HG03039 (cell line): ENCODE measurements at regions not wholly inside any gene's neighbourhood (a gene's known extent, or its start where the extent isn't known, plus 50 kb on each side); places are given as distances from the start of the nearest gene placed in this dataset.
"Not testable (repeated sequence)": the region's sequence is repeated elsewhere in the genome, so short reads cannot be mapped to it uniquely, and the experiment has no call there.

Experiments
- ATAC-seq: cut with Tn5 transposase; IDR thresholded peaks from one replicate; pipeline ENCODE4 v1.9.1; 2021; ENCODE audit warnings: mild to moderate bottlenecking, moderate library complexity; ENCODE audit not compliant: unreplicated experiment

DNA sequence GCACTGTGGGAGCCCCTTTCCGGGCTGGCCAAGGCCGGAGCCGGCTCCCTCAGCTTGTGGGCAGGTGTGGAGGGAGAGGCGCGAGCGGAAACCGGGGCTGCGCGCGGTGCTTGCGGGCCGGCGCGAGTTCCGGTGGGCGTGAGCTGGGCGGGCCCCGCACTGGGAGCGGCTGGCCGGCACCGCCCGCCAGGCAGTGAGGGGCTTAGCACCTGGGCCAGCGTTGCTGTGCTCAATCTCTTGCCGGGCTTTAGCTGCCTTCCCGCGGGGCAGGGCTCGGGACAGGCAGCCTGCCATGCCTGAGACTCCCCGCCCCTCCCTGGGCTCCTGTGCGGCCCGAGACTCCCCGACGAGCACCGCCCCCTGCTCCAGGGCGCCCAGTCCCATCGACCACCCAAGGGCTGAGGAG, 405.2 kb upstream of the PRR20A start:
- no peak for ATAC-seq

DNA sequence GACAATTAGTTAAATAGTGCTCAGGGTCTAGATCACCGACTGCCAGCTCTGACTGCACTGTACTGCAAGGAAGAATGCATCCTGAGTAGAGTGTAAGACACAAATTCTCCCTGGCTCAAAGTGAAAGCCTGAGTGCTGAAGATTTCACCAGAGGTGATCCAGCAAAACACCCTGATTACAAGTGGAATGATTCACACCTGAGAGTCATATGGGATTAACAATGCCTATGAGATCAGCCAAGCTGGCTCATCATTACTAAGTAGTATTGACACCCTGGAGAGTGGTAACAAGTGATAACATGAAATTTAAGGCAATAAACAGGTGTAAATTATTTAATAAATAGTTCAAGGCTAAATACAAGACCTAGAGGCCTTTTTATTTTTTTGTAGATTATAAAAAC, 403.8 kb upstream of the PRR20A start:
- no peak for ATAC-seq

DNA sequence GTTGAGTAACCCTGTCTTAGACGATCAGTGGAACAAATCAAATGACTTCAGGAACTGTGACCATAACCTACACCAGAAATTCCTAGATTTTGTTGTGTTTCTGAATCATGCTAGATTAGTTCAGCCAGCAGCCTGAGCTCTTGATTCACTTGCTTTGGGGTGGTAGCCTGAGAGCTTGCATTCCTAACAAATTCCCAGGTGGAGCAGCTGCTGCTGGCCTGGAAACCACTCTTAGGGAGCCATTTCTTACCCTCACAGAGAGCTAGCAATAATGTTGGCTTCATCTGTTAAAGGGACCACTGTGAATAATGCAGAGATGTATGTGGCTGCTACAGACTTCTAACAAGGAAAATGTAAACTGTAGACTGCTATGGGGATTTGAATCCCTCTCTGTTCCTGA, 388.1 kb upstream of the PRR20A start:
- ATAC-seq, result no peak

DNA sequence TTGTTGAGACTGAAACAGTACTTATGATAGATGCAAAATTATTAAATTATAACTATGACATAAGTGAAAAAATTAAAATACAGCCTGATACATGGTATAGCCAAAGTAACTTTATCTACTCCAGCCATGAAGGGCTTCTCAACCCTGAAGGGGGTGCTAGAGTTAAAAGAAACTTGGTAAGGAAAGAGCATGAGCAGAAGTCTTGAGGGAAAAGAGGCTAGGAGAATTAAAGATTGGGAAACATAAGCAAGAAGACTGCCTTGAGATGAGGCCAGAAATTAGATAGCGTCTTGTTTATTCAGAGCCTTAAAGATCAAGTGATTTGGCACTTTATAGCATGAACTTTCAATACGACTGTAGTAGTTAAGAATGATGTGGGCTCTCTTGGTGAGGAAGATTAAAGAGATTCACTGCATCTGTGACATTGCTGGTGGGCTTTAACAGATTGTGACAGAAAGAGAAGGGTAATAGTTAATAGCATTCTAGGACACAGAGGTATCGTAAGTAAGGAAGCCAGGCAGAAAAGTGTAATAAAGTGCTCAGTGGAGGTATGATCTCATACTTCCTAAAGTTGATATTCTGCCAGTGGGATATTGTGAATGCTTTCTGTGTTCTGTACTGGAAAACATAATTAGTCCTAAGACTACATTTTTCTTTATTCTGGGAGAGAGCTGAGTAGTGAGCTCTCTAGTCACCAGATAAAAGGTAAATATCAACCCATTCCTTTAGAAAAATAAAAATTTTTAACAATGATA, 385.4 kb upstream of the PRR20A start:
- ATAC-seq, result no peak

DNA sequence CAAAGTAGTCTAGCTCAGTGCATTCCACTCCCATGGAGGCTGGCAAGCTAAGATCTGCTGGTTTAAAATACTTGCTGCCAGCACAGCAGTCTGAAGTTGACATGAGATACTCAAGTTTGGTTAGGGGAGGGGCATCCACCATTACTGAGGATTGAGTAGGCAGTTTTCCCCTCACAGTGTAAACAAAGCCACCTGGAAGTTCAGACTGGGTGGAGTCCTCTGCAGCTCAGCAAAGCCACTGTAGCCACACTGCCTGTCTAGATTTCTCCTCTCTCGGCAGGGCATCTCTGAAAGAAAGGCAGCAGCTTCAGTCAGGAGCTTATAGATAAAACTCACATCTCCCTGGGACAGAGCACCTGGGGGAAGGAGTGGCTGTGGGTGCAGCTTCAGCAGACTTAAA, 377.4 kb upstream of the PRR20A start:
- ATAC-seq, result not testable (repeated sequence)

DNA sequence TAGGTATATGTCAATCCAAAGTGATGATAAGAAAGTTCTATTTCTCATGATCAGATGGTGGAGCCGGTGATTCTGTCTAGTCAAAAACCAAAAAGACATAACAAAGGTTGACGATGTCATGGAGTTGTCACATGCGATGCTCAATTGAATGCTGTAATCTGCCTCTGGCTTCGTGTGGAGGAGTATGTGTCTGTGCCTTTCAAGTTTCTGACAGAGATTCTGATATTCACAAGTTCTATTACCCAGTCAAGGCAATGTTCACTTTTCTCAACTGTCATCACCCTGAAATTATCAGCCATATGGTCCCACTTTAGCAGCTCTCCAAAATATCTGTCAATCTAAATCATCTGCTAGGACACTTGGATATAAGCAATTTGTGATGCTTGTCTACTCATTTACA, 367.6 kb upstream of the PRR20A start:
- no peak for ATAC-seq

DNA sequence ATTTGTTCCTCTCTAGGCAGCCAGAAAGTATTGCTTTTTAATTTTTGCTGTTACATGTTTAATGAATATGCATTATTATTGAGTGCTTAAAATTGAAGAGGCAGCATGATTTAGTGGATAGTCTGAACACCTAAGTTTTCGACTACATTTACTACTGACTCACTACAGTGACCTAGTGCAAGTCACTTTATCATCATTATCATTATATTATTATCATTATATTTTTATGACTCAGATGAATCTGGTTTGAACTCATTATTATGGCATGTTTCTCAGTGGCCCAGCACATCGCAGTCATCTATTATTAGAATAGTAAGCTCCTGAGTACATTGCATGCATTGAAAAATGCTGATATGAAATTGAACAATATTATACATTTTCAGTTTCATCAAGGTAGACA, 351.2 kb upstream of the PRR20A start:
- ATAC-seq, result no peak

DNA sequence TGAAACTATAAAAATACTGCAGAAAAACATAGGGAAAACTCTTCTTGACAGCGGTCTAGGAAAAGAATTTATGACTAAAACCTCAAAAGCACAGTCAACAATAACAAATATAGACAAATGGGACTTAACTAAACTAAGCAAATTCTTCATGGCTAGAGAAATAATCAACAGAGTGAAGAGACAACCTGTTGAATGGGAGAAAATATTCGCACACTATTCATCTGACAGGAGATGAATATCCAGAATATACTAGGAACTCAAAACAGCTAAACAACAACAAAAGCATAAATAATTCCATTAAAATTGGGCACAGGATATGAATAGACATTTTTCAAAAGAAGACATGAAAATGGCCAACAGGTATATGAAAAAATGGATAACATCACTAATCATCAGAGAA, 303.6 kb upstream of the PRR20A start:
- ATAC-seq, result no peak

DNA sequence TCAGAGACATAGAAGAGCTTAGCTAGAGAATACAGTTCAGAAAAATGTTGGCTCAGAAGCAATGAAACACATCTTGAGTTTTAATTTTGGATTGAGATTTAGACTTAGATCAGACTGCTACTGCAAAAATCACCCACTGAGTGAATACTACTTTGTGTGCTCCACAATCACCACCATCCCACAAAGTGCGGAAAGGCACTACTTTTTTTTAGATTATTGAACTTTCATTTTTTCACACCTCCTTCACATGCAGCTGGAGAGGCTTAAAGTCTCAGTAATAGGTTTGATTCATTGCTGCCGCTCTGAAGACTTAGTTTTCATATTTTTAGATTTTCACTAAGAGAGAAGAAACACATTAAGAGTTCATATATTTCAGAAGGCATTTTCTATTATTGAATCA, 289.9 kb upstream of the PRR20A start:
- no peak for ATAC-seq

DNA sequence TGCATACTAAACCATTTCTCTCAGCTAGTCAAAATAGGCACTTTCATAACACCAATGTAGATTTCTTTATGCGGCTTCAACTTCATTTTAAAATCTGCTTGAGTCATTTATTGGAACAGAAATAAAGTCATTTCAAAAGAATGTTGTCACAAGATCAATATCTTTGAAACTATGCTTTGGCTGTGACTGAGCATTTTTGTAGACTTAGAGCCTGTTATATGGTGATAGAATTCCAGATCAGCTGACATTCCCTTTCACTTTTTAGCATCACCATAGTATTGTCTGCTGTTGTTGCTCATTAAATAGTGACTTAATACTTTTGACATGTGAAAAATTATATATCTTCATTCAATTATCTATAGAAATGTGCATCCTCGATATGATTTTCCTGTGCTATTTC, 279.2 kb upstream of the PRR20A start:
- ATAC-seq, result no peak

DNA sequence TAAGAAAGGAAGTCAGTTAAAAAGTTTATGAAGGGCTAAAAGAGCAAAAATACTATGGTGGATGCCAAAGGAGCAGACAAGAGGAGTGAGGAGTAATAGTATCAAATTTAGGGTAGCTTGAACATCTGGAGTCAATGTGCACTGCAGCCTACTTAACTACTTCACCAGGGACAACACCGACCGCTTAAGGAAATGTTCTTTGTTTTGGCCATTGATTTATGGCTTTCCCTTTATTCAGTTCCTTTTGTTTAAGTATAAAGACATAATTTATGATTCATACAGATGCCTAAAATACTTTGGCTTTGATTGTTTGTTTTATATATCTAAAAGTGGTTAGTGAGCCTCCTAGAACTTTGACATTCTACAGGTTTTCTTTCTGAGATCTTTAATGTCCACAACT, 276.3 kb upstream of the PRR20A start:
- ATAC-seq, result no peak

DNA sequence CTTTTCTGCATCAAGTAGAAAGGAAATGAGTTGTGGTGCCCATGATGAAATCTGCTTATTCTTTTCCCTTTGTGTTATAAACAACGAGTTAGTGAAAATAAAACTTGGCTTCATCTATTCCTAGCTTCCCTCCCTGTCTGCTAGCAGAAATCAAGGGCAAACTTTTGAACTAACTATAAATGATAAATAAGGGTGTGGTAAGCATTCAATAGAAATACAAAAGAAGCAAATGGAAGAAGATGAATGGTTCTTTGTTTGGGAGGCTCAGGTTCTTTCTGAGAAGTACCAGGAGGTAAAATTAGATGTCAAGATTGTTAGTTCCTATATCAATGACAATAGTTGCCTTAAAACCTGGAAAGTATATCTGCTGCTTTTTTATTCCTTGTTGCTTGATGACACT, 275.3 kb upstream of the PRR20A start:
- no peak for ATAC-seq

DNA sequence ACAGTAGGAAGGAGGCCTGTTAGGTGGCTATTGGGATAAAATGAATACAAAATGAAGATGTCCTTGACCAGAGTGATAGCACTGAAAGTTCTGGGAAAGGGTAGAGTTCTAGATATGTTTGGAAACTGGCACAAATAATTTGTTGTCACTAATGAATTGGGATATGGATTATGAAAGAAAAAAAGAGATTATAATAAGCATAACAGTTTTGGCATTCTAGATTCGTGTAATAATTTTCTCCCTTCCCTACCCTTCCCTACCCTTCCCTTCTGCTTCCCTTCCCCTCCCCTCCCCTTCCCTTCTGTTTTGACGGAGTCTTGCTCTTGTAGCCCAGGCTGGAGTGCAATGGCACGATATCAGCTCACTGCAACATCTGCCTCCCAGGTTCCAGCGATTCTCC, 271.0 kb upstream of the PRR20A start:
- no peak for ATAC-seq

DNA sequence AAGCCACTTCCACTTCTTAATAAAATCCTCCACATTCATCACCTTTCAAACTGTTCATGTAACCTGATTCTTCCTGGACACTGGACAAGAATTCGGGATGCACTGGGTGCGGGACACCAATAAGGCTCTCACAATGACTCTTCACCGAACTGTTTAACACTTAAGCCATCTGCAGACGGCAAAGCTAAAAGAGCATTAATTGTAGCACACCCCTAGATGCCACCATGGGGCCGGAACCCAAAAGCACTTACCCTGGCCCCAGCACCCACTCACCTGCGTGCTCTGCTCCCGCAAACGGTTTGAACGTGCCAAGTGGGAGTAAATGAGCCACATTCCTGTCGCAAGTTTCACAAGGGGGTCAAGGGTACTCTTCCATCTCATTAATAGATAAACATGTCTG, 254.3 kb upstream of the PRR20A start:
- ATAC-seq, result no peak

DNA sequence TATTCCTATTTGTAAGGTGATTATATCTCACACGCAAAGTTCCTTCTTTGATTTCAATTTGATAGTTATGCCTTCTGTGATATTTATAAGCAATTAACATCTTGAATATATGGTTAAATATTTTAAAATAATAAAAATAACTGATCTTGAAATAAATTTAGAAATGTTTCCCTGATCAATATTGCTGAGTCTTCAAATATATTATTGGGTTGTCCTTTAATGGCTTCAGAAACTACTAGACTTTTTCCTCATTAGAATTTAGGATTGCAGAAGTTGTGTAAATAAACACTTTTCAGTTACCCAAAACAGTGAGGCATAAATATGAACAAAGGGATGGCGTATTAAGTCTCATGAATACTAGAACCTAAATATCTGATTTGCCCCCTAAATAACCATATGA, 252.3 kb upstream of the PRR20A start:
- ATAC-seq, result no peak

DNA sequence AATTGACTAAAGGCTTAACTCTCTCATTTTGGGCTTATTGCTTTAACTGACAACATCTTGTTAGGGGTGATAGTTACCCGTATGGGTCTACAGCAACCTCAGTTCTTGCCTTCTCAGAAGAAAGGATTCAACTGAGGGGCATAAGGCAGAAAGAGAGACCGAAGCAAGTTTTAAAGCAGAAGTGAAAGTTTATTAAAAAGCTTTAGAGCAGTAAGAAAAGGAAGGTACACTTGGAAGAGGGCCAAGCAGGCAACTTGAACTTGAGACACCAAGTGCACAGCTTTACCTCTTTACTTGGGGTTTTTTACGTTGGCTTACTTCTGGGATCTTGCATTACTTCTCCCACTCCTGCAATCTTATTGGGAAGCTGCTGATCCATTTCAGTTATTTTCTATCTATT, 246.9 kb upstream of the PRR20A start:
- ATAC-seq, result no peak

DNA sequence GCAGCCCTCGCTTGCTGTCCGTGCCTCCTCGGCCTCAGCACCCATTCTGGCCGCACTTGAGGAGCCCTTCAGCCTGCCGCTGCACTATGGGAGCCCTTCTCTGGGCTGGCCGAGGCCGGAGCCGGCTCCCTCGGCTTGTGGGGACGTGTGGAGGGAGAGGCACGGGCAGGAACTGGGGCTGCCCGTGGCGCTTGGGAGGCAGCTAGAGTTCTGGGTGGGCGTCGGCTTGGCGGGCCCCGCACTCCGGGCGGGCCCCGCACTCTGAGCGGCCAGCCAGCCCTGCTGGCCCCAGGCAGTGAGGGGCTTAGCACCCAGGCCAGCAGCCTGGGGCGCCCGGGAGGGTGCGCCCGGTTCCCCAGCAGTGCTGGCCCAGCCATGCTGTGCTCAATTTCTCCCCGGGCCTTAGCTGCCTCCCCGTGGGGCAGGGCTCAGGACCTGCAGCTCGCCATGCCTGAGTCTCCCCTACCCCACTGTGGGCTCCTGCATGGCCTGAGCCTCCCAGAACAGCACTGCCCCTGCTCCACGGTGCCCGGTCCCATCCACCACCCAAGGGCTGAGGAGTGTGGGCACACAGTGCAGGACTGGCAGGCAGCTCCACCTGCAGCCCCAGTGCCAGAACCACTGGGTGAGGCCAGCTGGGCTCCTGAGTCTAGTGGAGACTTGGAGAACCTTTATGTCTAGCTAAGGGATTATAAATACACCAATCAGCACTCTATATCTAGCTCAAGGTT, 240.0 kb upstream of the PRR20A start:
- no peak for ATAC-seq

DNA sequence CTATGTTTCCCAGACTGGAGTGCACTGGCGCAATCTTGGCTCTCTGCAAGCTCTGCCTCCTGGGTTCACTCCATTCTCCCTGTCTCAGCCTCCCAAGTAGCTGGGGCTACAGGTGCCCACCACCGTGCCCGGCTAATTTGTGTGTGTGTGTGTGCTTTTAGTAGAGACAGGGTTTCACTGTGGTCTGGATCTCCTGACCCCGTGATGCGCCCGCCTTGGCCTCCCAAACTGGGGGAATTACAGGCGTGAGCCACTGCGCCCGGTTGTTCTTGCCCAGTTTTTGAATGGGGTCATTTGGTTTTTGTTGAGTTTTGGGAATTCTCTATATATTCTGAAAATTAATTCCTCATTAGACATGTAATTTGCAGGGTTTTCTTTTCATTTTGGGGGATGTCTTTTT, 238.4 kb upstream of the PRR20A start:
- no peak for ATAC-seq

DNA sequence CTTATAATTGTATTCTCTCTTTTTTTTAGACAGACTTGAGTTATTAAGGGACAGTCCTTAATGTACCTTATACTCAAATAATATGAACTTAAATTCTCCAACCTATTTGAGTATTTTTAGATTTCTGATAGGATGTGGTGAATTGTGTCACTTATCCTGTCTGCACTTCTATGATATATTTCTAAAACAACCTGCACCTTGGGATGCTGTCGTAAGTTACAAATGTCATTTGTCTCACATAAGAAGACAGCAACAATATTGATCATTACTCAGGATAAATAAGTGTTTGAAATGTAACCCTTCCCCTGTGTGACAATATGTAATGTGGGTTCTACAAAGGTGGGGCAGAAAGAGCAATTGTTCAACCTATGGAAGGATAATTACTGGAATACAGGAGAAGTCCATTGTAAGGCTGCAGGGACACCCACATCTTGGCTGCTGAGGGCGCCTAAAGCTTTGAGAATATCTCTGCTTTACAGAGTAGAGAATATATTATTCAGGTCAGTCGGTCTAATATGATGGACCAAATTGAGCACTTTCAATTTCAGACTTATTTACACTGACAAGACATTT, 236.9 kb upstream of the PRR20A start:
- ATAC-seq, result no peak

DNA sequence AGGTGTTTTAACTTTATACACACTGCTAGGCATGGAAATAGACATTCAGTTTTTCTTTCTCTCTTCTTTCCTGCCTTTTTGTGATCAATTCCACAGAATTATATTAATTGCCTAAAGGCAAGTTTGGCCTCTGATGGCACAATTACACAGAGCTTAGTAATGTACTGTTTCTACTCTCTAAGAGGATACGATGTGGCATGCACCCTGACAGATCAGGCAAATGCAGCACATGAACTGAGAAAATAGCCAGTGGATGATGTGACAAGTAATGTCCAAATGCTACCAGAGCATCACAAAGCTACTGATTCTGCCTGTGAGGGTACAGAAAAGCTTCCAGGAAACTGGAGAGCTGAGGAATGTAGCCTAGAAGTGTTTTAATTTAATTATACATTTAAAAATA, 233.8 kb upstream of the PRR20A start:
- no peak for ATAC-seq

DNA sequence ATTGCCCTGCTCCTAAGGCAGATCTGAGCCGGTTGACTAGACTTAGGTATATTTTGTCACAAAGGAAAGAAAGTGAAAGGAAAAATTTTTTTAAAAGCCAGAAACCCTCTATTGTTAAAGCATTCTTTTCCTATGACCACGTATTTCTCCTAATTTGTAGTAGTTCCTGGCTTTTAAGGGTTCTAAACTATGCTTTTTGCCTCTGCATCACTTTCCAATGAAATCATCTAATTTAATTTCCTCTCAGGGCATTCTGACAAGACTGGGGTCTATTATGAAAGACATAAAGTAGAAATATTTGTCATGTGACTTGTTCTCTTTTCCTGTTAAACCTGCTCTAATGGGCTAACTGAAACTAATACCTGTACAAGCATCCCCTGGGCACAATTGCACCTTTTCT, 233.0 kb upstream of the PRR20A start:
- no peak for ATAC-seq

DNA sequence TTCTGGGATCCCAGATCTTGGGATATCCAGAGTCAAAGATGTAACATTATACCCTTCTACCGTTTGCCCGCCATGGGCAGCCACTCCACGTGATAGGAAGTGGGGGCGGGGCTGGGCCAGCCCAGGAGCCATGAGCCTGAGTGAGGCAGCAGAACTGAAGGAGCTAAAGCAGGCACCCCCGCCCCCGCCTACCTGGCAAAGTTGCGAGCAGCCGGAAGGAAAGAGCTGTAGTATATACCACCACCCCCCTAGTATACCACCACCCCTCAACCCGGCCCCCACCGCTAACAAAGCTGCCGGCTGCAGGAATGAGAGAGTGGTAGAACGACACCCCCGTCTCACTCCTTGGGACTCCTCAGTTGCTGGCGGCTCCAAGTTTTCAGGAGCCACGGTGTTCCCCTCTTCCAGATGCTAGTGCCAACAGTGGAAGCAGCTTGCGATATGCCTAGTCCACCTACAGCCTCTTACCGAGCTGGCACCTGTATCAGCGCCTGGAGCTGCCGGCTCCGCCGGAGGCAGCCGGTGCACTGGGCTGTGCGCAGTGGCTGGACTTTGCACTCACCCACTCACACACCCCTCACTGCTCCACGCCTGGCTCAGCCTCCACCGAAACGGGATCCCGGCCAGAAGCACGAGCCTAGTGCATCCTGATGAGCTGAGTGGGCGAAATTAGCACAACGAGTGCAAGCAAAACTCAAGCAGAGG, 230.7 kb upstream of the PRR20A start:
- no peak for ATAC-seq
